ENCODE measurements at regions not wholly inside any gene's neighbourhood (a gene's known extent, or its start where the extent isn't known, plus 50 kb on each side); places are given as distances from the start of the nearest gene placed in this dataset.

- CTCF ChIA-PET (ENCODE audit: low intra/inter-chr PET ratio, low total read pairs): no interaction called here
Observed at GRCh38 chr6:167688123-167688522, 138.6 kb upstream of the AFDN start.

GRCh38 chr6:167689278-167689677, 137.4 kb upstream of the AFDN start:
- in situ Hi-C loops (cut with HindIII; ENCODE audit: extremely low pct_ligation_motif_present, low pct_unique_long_range_greater_than_20kb) (no loop called here), intact Hi-C loops (cut with micrococcal nuclease; ENCODE audit: unreplicated experiment) (no loop called here)
- Histone ChIP-seq H3K4me3 (replicated peaks in 1 of 3; ENCODE audit: insufficient read depth in 1 of 3, low read depth in 2 of 3, low read length in 3 of 3) (no peak overlapping the region), H3K9me3 (ENCODE audit: low read length) (no peaks in the 10 kb centered on the region), H3K27me3 (ENCODE audit: control insufficient read depth in 1 of 2, insufficient read depth in 2 of 2, low read length in 2 of 2) (no peaks in the 10 kb centered on the region), H3K4me1 (ENCODE audit: insufficient read depth, low read length) (peaks cover 52% of the 10 kb centered on the region), H3K27ac (ENCODE audit: extremely low read length, insufficient read depth, low read length) (no peak overlapping the region), H3K4me2 (ENCODE audit: low read depth, low read length) (no peak overlapping the region), H3K9ac (ENCODE audit: insufficient read depth, low read depth, low read length) (no peak overlapping the region), H4K20me1 (ENCODE audit: insufficient read depth, low read length) (no peaks in the 10 kb centered on the region), H3K36me3 (replicated peaks in 1 of 2; ENCODE audit: control insufficient read depth in 1 of 2, insufficient read depth in 2 of 2, low read length in 2 of 2) (no peaks in the 10 kb centered on the region), H3K79me2 (ENCODE audit: insufficient read depth, low read length) (no peaks in the 10 kb centered on the region), H2AFZ (ENCODE audit: low read length) (no peak overlapping the region)
- DNase-seq (ENCODE audit: low spot score): no peak
- ATAC-seq: no peak; the same call in 2 of the 3 replicates
- FAIRE-seq: no peak
- TF ChIP-seq RARG (CRISPR knock-in tag; IDR thresholded peaks at IDR 0.05; ENCODE audit: low read depth) (no peak), KDM5B (CRISPR knock-in tag; IDR thresholded peaks at IDR 0.05; ENCODE audit: borderline replicate concordance) (0 out of 2 replicates have a peak, but pooled peaks have one; percentile 10), ZC3H4 (CRISPR knock-in tag; IDR thresholded peaks at IDR 0.05; ENCODE audit: borderline replicate concordance) (no peak), IRX3 (CRISPR knock-in tag; IDR thresholded peaks at IDR 0.05; ENCODE audit: borderline replicate concordance, low read depth) (no peak), NBN (conservative IDR thresholded peaks at IDR 0.05) (no peak)
- POLR2A ChIA-PET: interaction anchor here (1.3 kb wide), 1 partner anchor 11 kb away, joined by 3 read pairs; no protein-coding TSS in a partner anchor
- CTCF ChIA-PET (ENCODE audit: low intra/inter-chr PET ratio, low total read pairs): no interaction called here
- 96% methylated on average over 5 of the region's 5 CpGs for WGBS (ENCODE audit: low lambda C conversion rate)
- no TSS peak for BruUV-seq (replicated peaks)

More at GRCh38 chr6:167688123-167688522, 138.6 kb upstream of the AFDN start:
- no peaks in the 10 kb centered on the region for H3K79me2 ChIP-seq (ENCODE audit: insufficient read depth, low read length)
- POLR2A ChIA-PET: interaction anchor here (0.8 kb wide), 1 partner anchor 16 kb away, joined by 3 read pairs; no protein-coding TSS in a partner anchor
- H3K36me3 ChIP-seq (replicated peaks in 1 of 2; ENCODE audit: control insufficient read depth in 1 of 2, insufficient read depth in 2 of 2, low read length in 2 of 2): no peaks in the 10 kb centered on the region
- 100% methylated on average over 4 of the region's 6 CpGs for WGBS (ENCODE audit: low lambda C conversion rate)
- ATAC-seq (no peak), DNase-seq (ENCODE audit: low spot score) (no peak), FAIRE-seq (no peak)
- H2AFZ ChIP-seq (ENCODE audit: low read length): no peak overlapping the region
- H3K4me3 ChIP-seq (replicated peaks in 1 of 3; ENCODE audit: insufficient read depth in 1 of 3, low read depth in 2 of 3, low read length in 3 of 3): no peak overlapping the region
- intact Hi-C loops (cut with micrococcal nuclease; ENCODE audit: unreplicated experiment) (no loop called here), in situ Hi-C loops (cut with HindIII; ENCODE audit: extremely low pct_ligation_motif_present, low pct_unique_long_range_greater_than_20kb) (no loop called here)
- peaks cover 64% of the 10 kb centered on the region for H3K4me1 ChIP-seq (ENCODE audit: insufficient read depth, low read length)
- TF ChIP-seq SKIL (CRISPR knock-in tag; IDR thresholded peaks at IDR 0.05; ENCODE audit: borderline replicate concordance) (0 out of 2 replicates have a peak, but pooled peaks have one; percentile 9), ZNF572 (CRISPR knock-in tag; IDR thresholded peaks at IDR 0.05) (no peak), TGIF2 (CRISPR knock-in tag; IDR thresholded peaks at IDR 0.05) (no peak), TAF15 (IDR thresholded peaks at IDR 0.05; ENCODE audit: low read depth, low read length, poor library complexity, severe bottlenecking) (no peak)
- no peak overlapping the region for H3K27ac ChIP-seq (ENCODE audit: extremely low read length, insufficient read depth, low read length)
- no peaks in the 10 kb centered on the region for H4K20me1 ChIP-seq (ENCODE audit: insufficient read depth, low read length)
- H3K27me3 ChIP-seq (ENCODE audit: control insufficient read depth in 1 of 2, insufficient read depth in 2 of 2, low read length in 2 of 2): no peaks in the 10 kb centered on the region
- BruUV-seq (replicated peaks): no TSS peak
- no peak overlapping the region for H3K4me2 ChIP-seq (ENCODE audit: low read depth, low read length)
- H3K9me3 ChIP-seq (ENCODE audit: low read length): no peaks in the 10 kb centered on the region
- no peak overlapping the region for H3K9ac ChIP-seq (ENCODE audit: insufficient read depth, low read depth, low read length)
